Adrenal gland (tissue), 5 donors: ENCODE measurements at regions not wholly inside any gene's neighbourhood (a gene's known extent, or its start where the extent isn't known, plus 50 kb on each side); places are given as distances from the start of the nearest gene placed in this dataset.

ENCODE experiments used
- CTCF ChIP-seq, 6 experiments: fragments of 450-650 bp in 4 of 6; fragments of 200-600 bp in 2 of 6; sonication (generic) in 1 of 6; IDR thresholded peaks; 1 replicate in 5 of 6; 2 replicates in 1 of 6; pipeline versions ENCODE4 v1.5.1 to v1.8.0; 2016 to 2021; ENCODE audit warnings: antibody characterized with exemption in 6 of 6, mild to moderate bottlenecking in 2 of 6, moderate library complexity in 1 of 6
- POLR2A ChIP-seq, 2 donors: fragments of 450-650 bp; IDR thresholded peaks; one replicate each; pipeline ENCODE4 v1.6.1; 2017; ENCODE audit warnings: antibody characterized with exemption in 2 of 2, mild to moderate bottlenecking in 2 of 2, moderate library complexity in 1 of 2
- donor health status: DM: no; HTN: no; CAD: no.

- no peak for TF ChIP-seq CTCF (IDR thresholded peaks at IDR 0.05)
- no peak for TF ChIP-seq POLR2A (IDR thresholded peaks at IDR 0.05)
Measured at GRCh38 chr1:199811163-199811562, 216.3 kb upstream of the NR5A2 start.
